PC-3 (cell line): ENCODE measurements at regions not wholly inside any gene's neighbourhood (a gene's known extent, or its start where the extent isn't known, plus 50 kb on each side); places are given as distances from the start of the nearest gene placed in this dataset.
A peak's percentile ranks its signal among the peaks of the same experiment; 100 is the strongest.
"Not testable (repeated sequence)": the region's sequence is repeated elsewhere in the genome, so short reads cannot be mapped to it uniquely, and the experiment has no call there.

Experiments used
- ATAC-seq: fragments of 200-7000 bp; cut with Tn5 transposase; 2 replicates; pipeline ENCODE4 v1.9.1; 2020; ENCODE audit warnings: mild to moderate bottlenecking, moderate library complexity
- BruUV-seq: library from RNA; stranded (reverse); fragments of 400-500 nt; replicated peaks from 2 replicates; lab custom pipeline; 2021; lab: Mats Ljungman, UMichigan
- CTCF ChIA-PET: fragments of 300-600 bp; sonication (Branson Sonifier 250); formaldehyde crosslinking; loops from one replicate; lab custom pipeline; 2022; ENCODE audit warnings: antibody characterized with exemption; lab: Charles Lee
- POLR2A ChIA-PET: fragments of 300-600 bp; sonication (Branson Sonifier 250); formaldehyde crosslinking; loops from one replicate; lab custom pipeline; 2022; ENCODE audit warnings: antibody characterized with exemption; ENCODE audit not compliant: unreplicated experiment; lab: Charles Lee
- DNase-seq: peaks from one replicate; pipeline ENCODE4 v3.0.0-alpha.2; 2015
- H2AFZ ChIP-seq: fragments of 300-600 bp; sonication (generic); 2 replicates; pipeline ENCODE4 v1.6.0; 2016; ENCODE audit warnings: antibody characterized with exemption, low read length
- H3F3A ChIP-seq: fragments of 300-600 bp; sonication (generic); one replicate; pipeline ENCODE4 v1.6.0; 2017; ENCODE audit warnings: antibody characterized with exemption, low read length, control low read depth, mild to moderate bottlenecking; ENCODE audit not compliant: unreplicated experiment
- H3K27ac ChIP-seq: fragments of 300-600 bp; sonication (generic); 2 replicates; pipeline ENCODE4 v1.5.1; 2016; ENCODE audit warnings: mild to moderate bottlenecking, low read length
- H3K27me3 ChIP-seq: fragments of 300-600 bp; sonication (generic); 2 replicates; pipeline ENCODE4 v1.6.1; 2016; ENCODE audit warnings: low read length, mixed read lengths
- H3K36me3 ChIP-seq: fragments of 300-600 bp; sonication (generic); 2 replicates; pipeline ENCODE4 v1.6.1; 2016; ENCODE audit warnings: low read depth, mixed run types, low read length, mixed read lengths
- H3K4me1 ChIP-seq: fragments of 300-600 bp; sonication (generic); 2 replicates; pipeline ENCODE4 v1.5.1; 2016; ENCODE audit warnings: low read length; ENCODE audit not compliant: insufficient read depth
- H3K4me2 ChIP-seq: fragments of 300-600 bp; sonication (generic); 2 replicates; pipeline ENCODE4 v1.6.0; 2016; ENCODE audit warnings: low read length
- H3K4me3 ChIP-seq: fragments of 300-600 bp; sonication (generic); 2 replicates; pipeline ENCODE4 v1.5.1; 2016; ENCODE audit warnings: mild to moderate bottlenecking, low read length, mixed read lengths
- H3K79me2 ChIP-seq: fragments of 300-600 bp; sonication (generic); 2 replicates; pipeline ENCODE4 v1.6.1; 2017; ENCODE audit warnings: low read length, mixed read lengths
- H3K9ac ChIP-seq: fragments of 300-600 bp; sonication (generic); 2 replicates; pipeline ENCODE4 v1.6.0; 2016; ENCODE audit warnings: mild to moderate bottlenecking, low read length
- H3K9me2 ChIP-seq: fragments of 300-600 bp; sonication (generic); replicated peaks from 2 replicates; pipeline ENCODE4 v1.6.1; 2016; ENCODE audit warnings: mixed run types, low read length, mixed read lengths
- H3K9me3 ChIP-seq: fragments of 300-600 bp; sonication (generic); 2 replicates; pipeline ENCODE4 v1.6.1; 2016; ENCODE audit warnings: low read length, mixed read lengths
- H4K20me1 ChIP-seq: fragments of 300-600 bp; sonication (generic); 2 replicates; pipeline ENCODE4 v1.6.1; 2016; ENCODE audit warnings: low read length, mixed read lengths
- CTCF ChIP-seq: fragments of 300-600 bp; sonication (generic); conservative IDR thresholded peaks from 2 replicates; pipeline ENCODE4 v1.5.1; 2017; ENCODE audit warnings: antibody characterized with exemption, low read depth, mild to moderate bottlenecking, low read length
- EZH2 ChIP-seq: fragments of 300-600 bp; sonication (generic); IDR thresholded peaks from one replicate; pipeline ENCODE4 v1.6.1; 2017; ENCODE audit warnings: antibody characterized with exemption, mild to moderate bottlenecking, low read length; ENCODE audit not compliant: unreplicated experiment
- EZH2phosphoT487 ChIP-seq: fragments of 300-600 bp; sonication (generic); IDR thresholded peaks from 2 replicates; pipeline ENCODE4 v1.6.1; 2018; ENCODE audit warnings: mild to moderate bottlenecking, antibody characterized with exemption, low read length, borderline replicate concordance
- intact Hi-C: fragments of 100-400 bp; cut with micrococcal nuclease; formaldehyde crosslinking; loops from 2 replicates; pipeline ENCODE4 v1.9.0; 2023

GRCh38 chr5:38631376-38631775 is 74.9 kb upstream of the LIFR start:
- H4K20me1 ChIP-seq, BruUV-seq, H3K9me2 ChIP-seq, POLR2A ChIA-PET, DNase-seq, H2AFZ ChIP-seq, CTCF ChIA-PET, H3K9me3 ChIP-seq, H3K27me3 ChIP-seq, H3K4me1 ChIP-seq, H3K27ac ChIP-seq, H3K4me2 ChIP-seq, ATAC-seq, H3K9ac ChIP-seq, H3K79me2 ChIP-seq, H3F3A ChIP-seq, intact Hi-C loops, H3K36me3 ChIP-seq, H3K4me3 ChIP-seq: not testable (repeated sequence)

GRCh38 chr5:38634568-38635369 is 78.3 kb upstream of the LIFR start:
- BruUV-seq, result no TSS peak
- H3K79me2 ChIP-seq, result no peaks in the 10 kb centered on the region
- H3K27ac ChIP-seq, result no peak overlapping the region
- peaks cover 8% of the 10 kb centered on the region; the same call in 1 of the 2 replicates for H3K4me1 ChIP-seq
- intact Hi-C loops, result no loop called here
- ChIA-PET POLR2A (no interaction called here), CTCF (no interaction called here)
- no peaks in the 10 kb centered on the region for H3K27me3 ChIP-seq
- TF ChIP-seq CTCF (no peak), EZH2phosphoT487 (no peak), EZH2 (no peak)
- no peak overlapping the region for H2AFZ ChIP-seq
- H4K20me1 ChIP-seq, result no peaks in the 10 kb centered on the region
- H3F3A ChIP-seq, result no peaks in the 10 kb centered on the region
- peaks cover 9% of the 10 kb centered on the region for H3K9me3 ChIP-seq
- no peak overlapping the region for H3K4me2 ChIP-seq
- DNase-seq (no peak), ATAC-seq (no peak)
- no peak overlapping the region for H3K4me3 ChIP-seq
- H3K9ac ChIP-seq, result no peak overlapping the region
- H3K36me3 ChIP-seq, result no peaks in the 10 kb centered on the region; the same call in 1 of the 2 replicates
- H3K9me2 ChIP-seq, result no peaks in the 10 kb centered on the region

- Histone ChIP-seq H3K9ac (no peak overlapping the region), H2AFZ (peak overlapping the region; percentile 15; the same call in 1 of the 2 replicates), H3K27ac (no peak overlapping the region), H3F3A (no peaks in the 10 kb centered on the region), H3K4me3 (no peak overlapping the region), H3K9me3 (peaks cover 9% of the 10 kb centered on the region), H3K4me1 (peaks cover 8% of the 10 kb centered on the region; the same call in 1 of the 2 replicates), H3K27me3 (no peaks in the 10 kb centered on the region), H4K20me1 (no peaks in the 10 kb centered on the region), H3K36me3 (no peaks in the 10 kb centered on the region; the same call in 1 of the 2 replicates), H3K4me2 (peak overlapping the region; percentile 12), H3K9me2 (no peaks in the 10 kb centered on the region), H3K79me2 (no peaks in the 10 kb centered on the region)
- ATAC-seq, result peak; percentile 85
- POLR2A ChIA-PET, result interaction anchor here (0.6 kb wide), 1 partner anchor 79 kb away, joined by 3 read pairs; no protein-coding TSS in a partner anchor
- CTCF ChIA-PET, result no interaction called here
- TF ChIP-seq EZH2phosphoT487 (no peak), CTCF (no peak), EZH2 (no peak)
- intact Hi-C loops, result no loop called here
- no TSS peak for BruUV-seq
- DNase-seq, result peak; percentile 70
These were observed 80.2 kb upstream of the LIFR start for GRCh38 chr5:38636626-38637025.
